COLO829 (cell line): ENCODE measurements at regions not wholly inside any gene's neighbourhood (a gene's known extent, or its start where the extent isn't known, plus 50 kb on each side); places are given as distances from the start of the nearest gene placed in this dataset.

Source experiments
- DNase-seq: peaks from one replicate; pipeline ENCODE4 v3.0.0; 2012; ENCODE audit warnings: low spot score

DNA sequence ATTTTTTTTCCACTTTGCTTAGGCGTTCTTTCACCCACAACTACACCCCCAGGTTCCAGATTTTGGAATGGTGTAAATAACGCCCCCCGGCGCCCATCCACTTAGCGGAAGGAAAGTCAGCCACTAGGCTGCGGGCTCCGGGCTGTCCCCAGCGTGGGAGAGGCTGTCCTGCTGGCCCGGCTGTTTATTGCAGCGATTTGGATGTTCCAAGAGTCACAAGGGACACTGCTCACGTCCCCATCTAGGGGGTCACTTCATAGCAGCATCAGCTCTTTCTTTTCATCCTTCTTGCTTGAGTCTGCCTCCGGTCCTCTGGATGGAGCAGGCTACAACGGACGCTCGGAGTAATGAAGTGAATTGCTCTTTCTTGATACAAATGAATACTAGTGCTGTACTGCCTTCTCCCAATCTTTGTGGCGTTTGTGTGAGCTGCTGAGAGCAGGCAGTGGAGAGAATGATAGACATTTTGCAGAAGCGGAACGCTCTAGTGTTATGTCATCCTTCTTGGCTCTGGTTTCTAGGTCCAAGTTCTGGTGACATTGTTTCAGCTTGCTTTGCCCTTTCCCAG lies 50.7 kb upstream of the PAIP2B start:
- DNase-seq, result peak; percentile 19

DNA sequence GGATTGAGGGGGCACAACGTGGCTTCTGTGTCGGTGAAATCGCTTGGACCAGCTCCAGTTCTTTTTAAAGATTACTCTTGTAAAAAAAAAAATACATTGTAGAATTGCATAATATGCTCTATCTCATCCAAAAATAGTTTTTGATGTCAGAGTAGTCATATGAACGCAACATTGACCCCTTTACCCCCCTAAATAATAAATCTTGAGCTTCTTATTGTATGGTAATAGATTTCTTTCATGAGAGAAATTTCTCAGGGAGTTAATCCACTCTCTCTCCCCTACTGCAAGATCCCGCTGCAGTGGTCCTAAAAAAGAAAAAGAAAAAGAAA lies 50.2 kb upstream of the PAIP2B start:
- no peak for DNase-seq

DNA sequence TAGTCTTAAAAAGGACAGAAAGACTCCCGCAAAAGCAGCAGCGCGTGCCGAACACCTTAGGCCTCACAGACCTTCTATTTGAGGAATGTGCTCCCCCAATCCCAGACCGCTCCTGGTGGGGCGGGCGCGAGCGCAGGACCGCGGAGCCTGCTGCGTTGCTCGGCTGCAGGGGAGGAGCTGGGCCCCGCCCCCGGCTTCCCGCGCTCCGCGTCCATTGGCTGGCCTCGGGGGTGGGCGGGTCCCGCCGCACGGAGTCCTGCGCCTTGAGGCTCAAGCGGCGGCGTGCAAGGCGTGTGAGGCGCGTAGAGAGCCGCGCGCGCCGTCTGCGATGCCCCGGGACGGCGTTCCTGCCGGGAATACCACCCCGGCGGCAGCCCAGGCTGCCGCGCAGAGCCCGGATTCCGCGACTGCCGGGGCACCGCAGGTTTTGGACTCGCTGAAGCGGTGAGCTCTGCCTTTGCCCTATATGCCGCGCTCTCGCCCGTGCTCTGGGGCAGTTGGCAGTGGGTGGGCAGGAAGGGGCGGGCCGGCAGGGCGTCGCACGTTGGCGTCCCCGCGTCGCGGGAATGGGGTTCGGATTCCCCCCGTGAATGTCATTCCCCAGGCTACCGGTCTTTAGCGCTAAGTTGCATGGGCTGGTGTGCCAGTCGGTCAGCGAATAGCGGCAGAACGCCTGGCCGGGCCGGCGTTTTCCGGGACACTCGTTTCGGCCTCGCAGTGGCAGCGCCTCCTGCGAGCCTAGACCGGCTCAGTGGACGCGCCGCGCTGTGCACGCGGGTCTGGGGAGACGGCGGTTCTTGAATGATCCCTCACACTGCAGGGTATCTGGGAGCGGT lies 49.6 kb upstream of the PAIP2B start:
- DNase-seq, result peak; percentile 86
